HepG2 (cell line): ENCODE measurements at regions not wholly inside any gene's neighbourhood (a gene's known extent, or its start where the extent isn't known, plus 50 kb on each side); places are given as distances from the start of the nearest gene placed in this dataset.

Source experiments
- AHR ChIP-seq: IDR thresholded peaks from 2 replicates; pipeline ENCODE4 v1.6.1; 2018; ENCODE audit warnings: missing genetic modification reagents, missing compliant biosample characterization
- ATF4 ChIP-seq, 2 experiments: fragments of 450-650 bp in 1 of 2; sonication (generic) in 1 of 2; formaldehyde crosslinking; IDR thresholded peaks; 2 replicates each; pipeline versions ENCODE4 v1.5.0 to v1.8.0; 2020 to 2022; ENCODE audit warnings: mild to moderate bottlenecking in 1 of 2, missing genetic modification reagents in 1 of 2
- ATF7-NPFF ChIP-seq: sonication (generic); formaldehyde crosslinking; IDR thresholded peaks from 2 replicates; pipeline ENCODE4 v1.8.1; 2023; ENCODE audit warnings: mild to moderate bottlenecking, low read depth, missing genetic modification reagents, moderate library complexity
- CEBPB ChIP-seq: IDR thresholded peaks from 2 replicates; pipeline ENCODE4 v1.6.1; 2011; ENCODE audit warnings: low read depth, low read length, improper control_type of control experiment, borderline replicate concordance
- CHD2 ChIP-seq: IDR thresholded peaks from 2 replicates; pipeline ENCODE4 v1.6.1; 2011; ENCODE audit warnings: low read depth, low read length, improper control_type of control experiment
- ELF1 ChIP-seq: sonication (generic); formaldehyde crosslinking; IDR thresholded peaks from 2 replicates; pipeline ENCODE4 v1.4.0; 2020; ENCODE audit warnings: missing genetic modification reagents
- FOXC1 ChIP-seq: sonication (generic); formaldehyde crosslinking; IDR thresholded peaks from 2 replicates; pipeline ENCODE4 v1.8.0; 2022; ENCODE audit warnings: mild to moderate bottlenecking, missing genetic modification reagents, borderline replicate concordance
- IRF2 ChIP-seq: IDR thresholded peaks from 2 replicates; pipeline ENCODE4 v1.6.1; 2018; ENCODE audit warnings: missing genetic modification reagents, missing compliant biosample characterization
- MXI1 ChIP-seq: IDR thresholded peaks from 3 replicates; pipeline ENCODE4 v1.6.1; 2012; ENCODE audit warnings: low read depth, low read length, inconsistent platforms, borderline replicate concordance
- PHF20 ChIP-seq: sonication (generic); formaldehyde crosslinking; IDR thresholded peaks from 2 replicates; pipeline ENCODE4 v1.5.0; 2020; ENCODE audit warnings: mild to moderate bottlenecking, missing genetic modification reagents
- PPARG ChIP-seq: conservative IDR thresholded peaks from 2 replicates; pipeline ENCODE4 v1.6.1; 2016; ENCODE audit warnings: missing biosample characterization, missing genetic modification reagents
- PTBP1 ChIP-seq: fragments of 200-400 bp; formaldehyde crosslinking; IDR thresholded peaks from 2 replicates; pipeline ENCODE4 v1.6.1; 2018; ENCODE audit warnings: low read length, low read depth; ENCODE audit not compliant: poor library complexity, severe bottlenecking
- RAD21 ChIP-seq: fragments of 450-650 bp; formaldehyde crosslinking; IDR thresholded peaks from 2 replicates; pipeline ENCODE4 v1.5.0; 2020; ENCODE audit warnings: mild to moderate bottlenecking
- RFX5 ChIP-seq: IDR thresholded peaks from 2 replicates; pipeline ENCODE4 v1.6.1; 2011; ENCODE audit warnings: low read depth, low read length, improper control_type of control experiment
- SMARCE1 ChIP-seq: fragments of 450-650 bp; IDR thresholded peaks from 2 replicates; pipeline ENCODE4 v1.6.1; 2017; ENCODE audit warnings: borderline replicate concordance
- SMC3 ChIP-seq: IDR thresholded peaks from 2 replicates; pipeline ENCODE4 v1.6.1; 2011; ENCODE audit warnings: low read length, improper control_type of control experiment
- STAG1 ChIP-seq: sonication (generic); formaldehyde crosslinking; IDR thresholded peaks from 2 replicates; pipeline ENCODE4 v1.4.0; 2020; ENCODE audit warnings: missing genetic modification reagents
- TRIM22 ChIP-seq: fragments of 450-650 bp; IDR thresholded peaks from 2 replicates; pipeline ENCODE4 v1.6.1; 2017
- XBP1 ChIP-seq: sonication (generic); formaldehyde crosslinking; IDR thresholded peaks from 2 replicates; pipeline ENCODE4 v1.5.0; 2020; ENCODE audit warnings: missing genetic modification reagents
- XRCC5 ChIP-seq: fragments of 200-400 bp; formaldehyde crosslinking; optimal IDR thresholded peaks from 2 replicates; pipeline ENCODE3; 2017; ENCODE audit warnings: mild to moderate bottlenecking, low read length
- ZFX ChIP-seq: sonication (generic); formaldehyde crosslinking; IDR thresholded peaks from 2 replicates; pipeline ENCODE4 v1.4.0; 2020; ENCODE audit warnings: mild to moderate bottlenecking, low read depth, missing genetic modification reagents, moderate library complexity
- ZNF331 ChIP-seq: sonication (generic); formaldehyde crosslinking; IDR thresholded peaks from 2 replicates; pipeline ENCODE4 v1.4.0; 2020; ENCODE audit warnings: missing genetic modification reagents
- ZNF382 ChIP-seq: sonication (generic); formaldehyde crosslinking; IDR thresholded peaks from 2 replicates; pipeline ENCODE4 v1.5.0; 2020; ENCODE audit warnings: missing genetic modification reagents, mild to moderate bottlenecking, borderline replicate concordance
- ZNF768 ChIP-seq: sonication (generic); formaldehyde crosslinking; IDR thresholded peaks from 2 replicates; pipeline ENCODE4 v1.4.0; 2020; ENCODE audit warnings: missing genetic modification reagents
- ZNF839 ChIP-seq: sonication (generic); formaldehyde crosslinking; IDR thresholded peaks from 2 replicates; pipeline ENCODE4 v1.4.0; 2020; ENCODE audit warnings: missing genetic modification reagents, mild to moderate bottlenecking, borderline replicate concordance
- ZZZ3 ChIP-seq: sonication (generic); formaldehyde crosslinking; IDR thresholded peaks from 2 replicates; pipeline ENCODE4 v1.4.0; 2020; ENCODE audit warnings: missing genetic modification reagents, mild to moderate bottlenecking, borderline replicate concordance
- TF ChIP-seq, protein P1 (sequence below): sonication (generic); formaldehyde crosslinking; IDR thresholded peaks from 2 replicates; pipeline ENCODE4 v1.5.0; 2020; ENCODE audit warnings: mild to moderate bottlenecking, missing genetic modification reagents, moderate library complexity
- TF ChIP-seq, protein P2 (sequence below): sonication (generic); formaldehyde crosslinking; IDR thresholded peaks from 2 replicates; pipeline ENCODE4 v1.8.1; 2023; ENCODE audit warnings: mild to moderate bottlenecking, missing genetic modification reagents

DNA sequence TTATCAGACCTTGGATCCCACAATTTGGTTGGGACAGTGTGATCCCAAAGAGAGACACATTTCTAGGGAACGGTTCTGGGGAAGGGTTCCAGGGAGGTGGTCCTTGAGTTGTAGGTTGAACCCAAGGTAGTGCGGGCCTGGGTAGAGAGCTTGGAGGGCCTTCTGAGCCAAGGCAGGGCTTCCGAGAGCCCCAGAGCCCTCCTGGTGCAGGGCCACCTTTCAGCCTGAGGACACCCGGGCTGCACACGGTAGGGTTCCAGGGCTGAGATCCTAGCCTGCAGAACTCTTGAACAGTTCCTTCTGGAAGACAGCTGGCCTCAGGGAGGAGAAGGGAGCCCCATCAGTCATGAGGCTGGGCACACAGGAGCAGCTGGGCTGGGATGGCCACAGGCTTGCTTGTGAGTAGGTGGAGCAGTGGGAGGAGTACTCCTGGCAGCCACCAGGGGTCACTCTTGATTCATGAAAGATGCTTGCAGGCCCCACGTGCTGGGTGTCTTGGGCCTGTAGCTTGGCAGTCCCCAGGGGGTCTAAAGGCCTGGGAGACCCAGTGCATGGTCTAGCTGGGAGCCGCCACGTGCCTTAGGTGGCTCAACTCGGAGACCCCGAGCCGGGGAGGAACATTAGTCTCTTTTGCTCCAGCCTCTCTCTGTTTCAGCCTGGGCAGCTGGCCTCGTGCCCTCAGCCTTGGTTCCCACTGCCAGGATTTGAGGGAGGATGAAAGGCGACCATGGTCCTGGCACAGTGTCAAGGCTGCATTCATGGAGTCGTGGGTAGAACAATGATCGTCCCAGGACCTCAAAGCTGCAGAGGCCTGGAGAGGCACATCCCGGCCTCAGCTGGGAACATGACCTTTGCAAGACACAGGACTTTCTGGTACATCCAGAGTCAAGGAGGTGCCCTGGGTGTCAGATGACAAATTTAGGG, 381.6 kb downstream of the TYW1 start (continued):
- TF ChIP-seq AHR (CRISPR knock-in tag) (no peak), RFX5 (no peak), CHD2 (no peak), ZNF768 (CRISPR knock-in tag) (peak; percentile 18; the same call in 1 of the 2 replicates), STAG1 (CRISPR knock-in tag) (peak; percentile 76), ZNF331 (CRISPR knock-in tag) (no peak), ZNF839 (0 out of 2 replicates have a peak, but pooled peaks have one; percentile 40), SMARCE1 (no peak), PHF20 (CRISPR knock-in tag) (no peak), XRCC5 (peak; percentile 51), SMC3 (peak; percentile 23; the same call in 1 of the 2 replicates), XBP1 (CRISPR knock-in tag) (no peak), CEBPB (no peak), PTBP1 (no peak), ATF7-NPFF (CRISPR knock-in tag) (no peak), ZZZ3 (CRISPR knock-in tag) (no peak), ELF1 (CRISPR knock-in tag) (no peak), RAD21 (peak; percentile 69), ZNF382 (CRISPR knock-in tag) (no peak), MXI1 (no peak), ATF4 (CRISPR knock-in tag; IDR thresholded peaks at IDR 0.05) (no peak), FOXC1 (CRISPR knock-in tag) (no peak), TRIM22 (no peak), ZFX (CRISPR knock-in tag) (peak; percentile 40; the same call in 1 of the 2 replicates), PPARG (CRISPR knock-in tag) (no peak), IRF2 (CRISPR knock-in tag) (no peak)
- TF ChIP-seq, protein P1, sequence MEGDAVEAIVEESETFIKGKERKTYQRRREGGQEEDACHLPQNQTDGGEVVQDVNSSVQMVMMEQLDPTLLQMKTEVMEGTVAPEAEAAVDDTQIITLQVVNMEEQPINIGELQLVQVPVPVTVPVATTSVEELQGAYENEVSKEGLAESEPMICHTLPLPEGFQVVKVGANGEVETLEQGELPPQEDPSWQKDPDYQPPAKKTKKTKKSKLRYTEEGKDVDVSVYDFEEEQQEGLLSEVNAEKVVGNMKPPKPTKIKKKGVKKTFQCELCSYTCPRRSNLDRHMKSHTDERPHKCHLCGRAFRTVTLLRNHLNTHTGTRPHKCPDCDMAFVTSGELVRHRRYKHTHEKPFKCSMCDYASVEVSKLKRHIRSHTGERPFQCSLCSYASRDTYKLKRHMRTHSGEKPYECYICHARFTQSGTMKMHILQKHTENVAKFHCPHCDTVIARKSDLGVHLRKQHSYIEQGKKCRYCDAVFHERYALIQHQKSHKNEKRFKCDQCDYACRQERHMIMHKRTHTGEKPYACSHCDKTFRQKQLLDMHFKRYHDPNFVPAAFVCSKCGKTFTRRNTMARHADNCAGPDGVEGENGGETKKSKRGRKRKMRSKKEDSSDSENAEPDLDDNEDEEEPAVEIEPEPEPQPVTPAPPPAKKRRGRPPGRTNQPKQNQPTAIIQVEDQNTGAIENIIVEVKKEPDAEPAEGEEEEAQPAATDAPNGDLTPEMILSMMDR, result peak; percentile 89
- TF ChIP-seq, protein P2, sequence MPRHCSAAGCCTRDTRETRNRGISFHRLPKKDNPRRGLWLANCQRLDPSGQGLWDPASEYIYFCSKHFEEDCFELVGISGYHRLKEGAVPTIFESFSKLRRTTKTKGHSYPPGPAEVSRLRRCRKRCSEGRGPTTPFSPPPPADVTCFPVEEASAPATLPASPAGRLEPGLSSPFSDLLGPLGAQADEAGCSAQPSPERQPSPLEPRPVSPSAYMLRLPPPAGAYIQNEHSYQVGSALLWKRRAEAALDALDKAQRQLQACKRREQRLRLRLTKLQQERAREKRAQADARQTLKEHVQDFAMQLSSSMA (CRISPR knock-in tag), result no peak
